ENCODE measurements at regions not wholly inside any gene's neighbourhood (a gene's known extent, or its start where the extent isn't known, plus 50 kb on each side); places are given as distances from the start of the nearest gene placed in this dataset.
"Not testable (repeated sequence)": the region's sequence is repeated elsewhere in the genome, so short reads cannot be mapped to it uniquely, and the experiment has no call there.

GRCh38 chr1:220962031-220962751 lies 82.9 kb downstream of the HLX start:
- Histone ChIP-seq H3K36me3 (ENCODE audit: low read depth) (no peaks in the 10 kb centered on the region), H3K27me3 (ENCODE audit: insufficient read depth, poor library complexity, severe bottlenecking) (no peaks in the 10 kb centered on the region), H3K27ac (ENCODE audit: poor library complexity, severe bottlenecking) (peak overlapping the region; percentile 38), H3K4me1 (ENCODE audit: insufficient read depth, poor library complexity, severe bottlenecking) (peaks cover 3% of the 10 kb centered on the region), H3K4me3 (ENCODE audit: severe bottlenecking) (no peak overlapping the region), H3K9me3 (ENCODE audit: severe bottlenecking) (no peaks in the 10 kb centered on the region)
- ATAC-seq (ENCODE audit: low read depth) (peak; percentile 86), DNase-seq (ENCODE audit: low spot score) (no peak)
- TF ChIP-seq CTCF (IDR thresholded peaks at IDR 0.05; ENCODE audit: poor library complexity, severe bottlenecking), result no peak

GRCh38 chr1:220966041-220966440 lies 86.8 kb downstream of the HLX start:
- DNase-seq (ENCODE audit: low spot score) (no peak), ATAC-seq (ENCODE audit: low read depth) (no peak)
- Histone ChIP-seq H3K27me3 (ENCODE audit: insufficient read depth, poor library complexity, severe bottlenecking) (no peaks in the 10 kb centered on the region), H3K4me1 (ENCODE audit: insufficient read depth, poor library complexity, severe bottlenecking) (peaks cover 3% of the 10 kb centered on the region), H3K4me3 (ENCODE audit: severe bottlenecking) (no peak overlapping the region), H3K9me3 (ENCODE audit: severe bottlenecking) (no peaks in the 10 kb centered on the region), H3K27ac (ENCODE audit: poor library complexity, severe bottlenecking) (no peak overlapping the region), H3K36me3 (ENCODE audit: low read depth) (no peaks in the 10 kb centered on the region)
- TF ChIP-seq CTCF (IDR thresholded peaks at IDR 0.05; ENCODE audit: poor library complexity, severe bottlenecking), result no peak

DNA sequence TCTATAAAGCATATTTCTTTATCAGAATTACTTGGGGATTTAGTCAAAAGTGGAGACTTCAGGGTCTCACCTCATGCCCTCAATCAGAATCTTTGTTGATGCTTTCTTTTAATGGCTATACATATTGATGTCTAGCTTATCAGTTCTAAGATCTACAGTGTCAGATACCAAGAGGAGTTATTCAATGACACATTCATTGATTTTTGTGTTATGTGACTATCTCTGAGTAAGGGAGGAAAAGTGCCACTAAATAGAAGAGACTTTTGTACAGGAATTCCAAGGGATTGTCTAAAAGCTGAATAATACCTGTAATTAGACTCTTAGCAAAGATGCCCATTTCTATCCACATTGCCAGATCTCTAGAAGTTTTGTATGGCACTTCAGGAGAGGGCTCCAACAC lies 87.2 kb downstream of the HLX start:
- DNase-seq (ENCODE audit: low spot score), result no peak
- no peak for ATAC-seq (ENCODE audit: low read depth)

DNA sequence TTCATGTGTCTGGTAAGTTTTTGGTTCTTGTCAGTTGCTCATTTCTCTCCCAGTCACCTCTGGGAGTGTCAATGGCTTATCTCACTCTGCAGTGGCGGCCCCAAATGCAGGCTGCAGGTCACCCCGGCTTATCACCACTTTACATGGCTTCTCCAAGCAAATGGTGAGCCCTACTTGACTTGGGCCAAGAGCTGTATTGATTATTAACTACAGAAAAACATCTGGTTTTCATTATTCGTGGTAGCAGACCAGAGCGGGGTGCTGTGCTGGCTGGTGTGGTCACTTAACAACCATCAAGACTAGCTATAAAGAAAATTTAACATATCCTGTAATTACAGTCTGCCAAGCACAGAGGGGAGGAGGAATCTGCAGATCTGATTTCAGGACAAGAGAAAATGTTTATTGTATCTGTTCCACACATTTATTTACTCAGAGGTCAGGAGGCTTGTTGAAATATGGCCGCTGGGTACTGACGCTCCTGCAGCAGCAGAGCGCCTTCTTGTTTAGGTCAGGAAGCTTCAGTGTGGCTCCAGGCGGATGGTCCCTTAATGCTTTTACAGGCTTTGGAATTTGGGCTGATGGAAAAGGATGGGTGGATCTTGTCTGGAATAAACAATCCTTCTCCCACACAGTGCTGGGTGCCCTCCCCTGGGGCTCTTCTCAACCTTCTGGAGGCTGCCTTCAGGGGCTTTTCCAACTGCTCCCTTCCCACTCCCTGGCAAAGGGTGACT lies 87.8 kb downstream of the HLX start:
- no peak overlapping the region for H3K4me3 ChIP-seq (ENCODE audit: severe bottlenecking)
- no peak overlapping the region for H3K27ac ChIP-seq (ENCODE audit: poor library complexity, severe bottlenecking)
- DNase-seq (ENCODE audit: low spot score) (no peak), ATAC-seq (ENCODE audit: low read depth) (no peak)
- H3K4me1 ChIP-seq (ENCODE audit: insufficient read depth, poor library complexity, severe bottlenecking), result peaks cover 3% of the 10 kb centered on the region
- H3K36me3 ChIP-seq (ENCODE audit: low read depth), result no peaks in the 10 kb centered on the region
- H3K27me3 ChIP-seq (ENCODE audit: insufficient read depth, poor library complexity, severe bottlenecking), result no peaks in the 10 kb centered on the region
- no peaks in the 10 kb centered on the region for H3K9me3 ChIP-seq (ENCODE audit: severe bottlenecking)
- TF ChIP-seq CTCF (IDR thresholded peaks at IDR 0.05; ENCODE audit: poor library complexity, severe bottlenecking), result no peak

More for the DNA sequence above, 87.2 kb downstream of the HLX start:
- Histone ChIP-seq H3K27me3 (ENCODE audit: insufficient read depth, poor library complexity, severe bottlenecking) (no peaks in the 10 kb centered on the region), H3K27ac (ENCODE audit: poor library complexity, severe bottlenecking) (no peak overlapping the region), H3K36me3 (ENCODE audit: low read depth) (no peaks in the 10 kb centered on the region), H3K9me3 (ENCODE audit: severe bottlenecking) (no peaks in the 10 kb centered on the region), H3K4me1 (ENCODE audit: insufficient read depth, poor library complexity, severe bottlenecking) (peaks cover 3% of the 10 kb centered on the region), H3K4me3 (ENCODE audit: severe bottlenecking) (no peak overlapping the region)
- TF ChIP-seq CTCF (IDR thresholded peaks at IDR 0.05; ENCODE audit: poor library complexity, severe bottlenecking), result no peak

DNA sequence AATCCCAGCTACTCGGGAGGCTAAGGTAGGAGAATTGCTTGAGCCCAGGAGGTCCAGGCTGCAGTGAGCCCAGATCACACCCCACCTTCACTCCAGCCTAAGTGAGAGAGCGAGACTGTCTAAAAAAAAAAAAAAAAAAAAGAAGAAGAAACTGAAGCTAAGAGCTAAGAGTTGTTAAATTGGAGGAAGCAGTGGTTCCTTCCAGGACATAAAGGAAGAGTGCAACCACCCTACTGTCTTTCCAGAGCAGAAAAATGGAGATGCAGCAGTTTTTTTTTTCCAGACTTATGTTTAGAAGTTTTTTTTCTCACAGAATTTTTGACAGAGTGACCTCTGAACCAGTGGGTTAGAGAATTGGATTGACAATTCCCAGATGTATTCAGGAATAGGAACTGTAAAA lies 88.7 kb downstream of the HLX start:
- no peak for TF ChIP-seq CTCF (IDR thresholded peaks at IDR 0.05; ENCODE audit: poor library complexity, severe bottlenecking)
- Histone ChIP-seq H3K36me3 (ENCODE audit: low read depth) (no peaks in the 10 kb centered on the region), H3K4me3 (ENCODE audit: severe bottlenecking) (no peak overlapping the region), H3K9me3 (ENCODE audit: severe bottlenecking) (no peaks in the 10 kb centered on the region), H3K4me1 (ENCODE audit: insufficient read depth, poor library complexity, severe bottlenecking) (no peaks in the 10 kb centered on the region), H3K27me3 (ENCODE audit: insufficient read depth, poor library complexity, severe bottlenecking) (no peaks in the 10 kb centered on the region), H3K27ac (ENCODE audit: poor library complexity, severe bottlenecking) (no peak overlapping the region)
- no peak for ATAC-seq (ENCODE audit: low read depth)
- DNase-seq (ENCODE audit: low spot score), result no peak

DNA sequence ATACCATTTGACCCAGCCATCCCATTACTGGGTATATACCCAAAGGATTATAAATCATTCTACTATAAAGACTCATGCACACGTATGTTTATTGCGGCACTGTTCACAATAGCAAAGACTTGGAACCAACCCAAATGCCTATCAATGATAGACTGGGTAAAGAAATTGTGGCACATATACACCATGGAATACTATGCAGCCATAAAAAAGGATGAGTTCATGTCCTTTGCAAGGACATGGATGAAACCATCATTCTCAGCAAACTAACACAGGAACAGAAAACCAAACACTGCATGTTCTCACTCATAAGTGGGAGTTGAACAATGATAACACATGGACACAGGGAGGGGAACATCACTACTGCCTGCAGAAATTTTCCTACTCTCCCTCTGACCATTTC lies 90.0 kb downstream of the HLX start:
- H3K36me3 ChIP-seq (ENCODE audit: low read depth); H3K4me3 ChIP-seq (ENCODE audit: severe bottlenecking); H3K4me1 ChIP-seq (ENCODE audit: insufficient read depth, poor library complexity, severe bottlenecking); ATAC-seq (ENCODE audit: low read depth); DNase-seq (ENCODE audit: low spot score); H3K27ac ChIP-seq (ENCODE audit: poor library complexity, severe bottlenecking); H3K27me3 ChIP-seq (ENCODE audit: insufficient read depth, poor library complexity, severe bottlenecking); H3K9me3 ChIP-seq (ENCODE audit: severe bottlenecking): not testable (repeated sequence)

All from RWPE2 (cell line).